ENCODE measurements at regions not wholly inside any gene's neighbourhood (a gene's known extent, or its start where the extent isn't known, plus 50 kb on each side); places are given as distances from the start of the nearest gene placed in this dataset.
"Not testable (repeated sequence)": the region's sequence is repeated elsewhere in the genome, so short reads cannot be mapped to it uniquely, and the experiment has no call there.

- DNase-seq (ENCODE audit: low read depth): no peak
Observed at GRCh38 chr2:191476901-191477300, 201.0 kb upstream of the NABP1 start.

DNA sequence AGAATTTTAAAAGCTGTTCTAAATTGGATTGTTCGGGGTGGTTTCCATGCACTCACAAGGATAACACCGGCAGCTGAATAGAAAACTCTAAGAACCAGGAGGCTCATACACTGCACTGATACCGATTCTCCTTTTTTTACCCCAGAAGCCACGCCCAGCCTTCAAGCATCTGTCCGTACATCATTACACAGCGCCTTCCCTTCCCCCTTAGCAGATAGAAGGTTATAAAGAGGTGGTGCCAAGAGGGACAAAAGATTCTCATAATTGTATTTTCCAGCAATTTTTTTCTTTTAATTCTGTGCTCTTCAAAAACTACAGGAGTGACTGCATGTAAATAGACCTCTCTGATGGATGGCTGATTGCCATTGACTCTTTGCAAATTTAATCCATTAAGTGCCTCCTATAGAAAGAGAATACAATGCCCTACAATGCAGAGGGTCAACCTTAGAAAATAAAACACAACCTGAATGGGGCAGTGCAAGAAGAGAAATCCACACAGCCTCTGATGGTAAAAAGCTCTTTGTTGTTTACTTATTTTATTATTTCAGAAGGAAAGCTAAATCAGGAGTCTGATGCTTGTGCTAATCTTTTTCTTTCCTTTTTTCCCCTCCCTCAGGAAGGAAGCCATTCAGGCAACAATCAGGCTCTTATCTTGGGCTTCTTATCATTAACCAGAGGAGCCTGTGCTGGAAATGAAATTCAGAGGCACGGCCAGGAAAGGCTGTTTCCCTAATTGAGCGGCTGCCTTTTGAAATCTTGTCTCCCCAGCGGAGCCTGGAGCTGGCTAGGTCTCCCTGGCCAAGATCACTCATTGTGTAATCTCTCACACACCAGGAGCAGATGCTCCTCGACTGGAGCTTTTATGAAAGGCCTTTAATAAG is 198.9 kb upstream of the NABP1 start:
- no peak for DNase-seq (ENCODE audit: low read depth)

DNA sequence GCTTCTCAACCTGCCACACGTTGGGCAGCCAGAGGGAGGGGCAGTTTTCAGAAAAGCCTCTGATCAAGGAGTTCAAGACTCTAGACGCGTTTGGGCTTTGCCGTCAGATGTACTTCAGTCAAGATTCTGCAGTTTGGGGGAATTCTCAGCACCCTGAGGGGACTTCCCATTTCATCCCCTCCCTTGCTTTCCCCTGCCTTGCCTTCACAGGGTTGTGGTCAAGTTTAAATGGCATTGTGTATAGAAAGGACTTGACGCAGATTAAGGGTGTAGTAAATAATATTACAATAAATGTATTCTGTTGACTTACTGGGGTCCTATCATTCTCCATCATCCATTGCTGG is 198.3 kb upstream of the NABP1 start:
- no peak for DNase-seq (ENCODE audit: low read depth)

DNA sequence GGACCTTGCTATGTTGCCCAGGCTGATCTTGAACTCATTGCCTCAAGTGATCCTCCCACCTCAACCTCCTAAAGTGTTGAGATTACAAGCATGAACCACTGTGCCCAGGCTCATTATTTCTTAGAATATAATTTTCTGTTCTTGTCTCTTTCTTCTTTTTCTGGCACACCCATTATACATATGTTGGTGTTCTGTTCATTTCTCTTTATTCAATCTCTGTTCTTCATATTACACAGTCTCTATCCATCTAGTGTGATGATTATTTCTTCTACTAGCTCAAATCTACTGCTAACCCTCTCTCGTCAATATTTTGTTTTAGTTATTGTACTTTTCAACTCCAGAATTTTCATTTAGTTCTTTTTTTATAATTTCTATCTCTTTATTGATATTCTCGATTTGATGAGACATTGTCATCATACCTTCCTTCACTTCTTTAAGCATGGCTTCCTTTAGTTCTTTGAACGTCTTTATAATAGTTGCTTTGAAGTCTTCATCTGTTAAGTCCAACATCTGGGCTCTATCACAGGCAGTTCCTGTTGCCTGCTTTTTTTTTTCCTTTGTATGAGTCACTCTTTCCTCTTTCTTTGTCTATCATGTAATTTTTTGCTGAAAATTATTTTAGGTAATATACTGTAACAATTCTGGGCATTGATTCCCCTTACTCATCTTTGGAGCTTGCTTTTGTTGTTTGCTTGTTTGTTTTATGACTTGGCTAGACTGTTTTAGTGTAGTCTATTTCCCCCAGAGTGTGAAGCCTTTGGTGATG is 196.4 kb upstream of the NABP1 start:
- DNase-seq (ENCODE audit: low read depth): no peak

- DNase-seq (ENCODE audit: low read depth): no peak
Observed at GRCh38 chr2:191483117-191483516, 194.8 kb upstream of the NABP1 start.

DNA sequence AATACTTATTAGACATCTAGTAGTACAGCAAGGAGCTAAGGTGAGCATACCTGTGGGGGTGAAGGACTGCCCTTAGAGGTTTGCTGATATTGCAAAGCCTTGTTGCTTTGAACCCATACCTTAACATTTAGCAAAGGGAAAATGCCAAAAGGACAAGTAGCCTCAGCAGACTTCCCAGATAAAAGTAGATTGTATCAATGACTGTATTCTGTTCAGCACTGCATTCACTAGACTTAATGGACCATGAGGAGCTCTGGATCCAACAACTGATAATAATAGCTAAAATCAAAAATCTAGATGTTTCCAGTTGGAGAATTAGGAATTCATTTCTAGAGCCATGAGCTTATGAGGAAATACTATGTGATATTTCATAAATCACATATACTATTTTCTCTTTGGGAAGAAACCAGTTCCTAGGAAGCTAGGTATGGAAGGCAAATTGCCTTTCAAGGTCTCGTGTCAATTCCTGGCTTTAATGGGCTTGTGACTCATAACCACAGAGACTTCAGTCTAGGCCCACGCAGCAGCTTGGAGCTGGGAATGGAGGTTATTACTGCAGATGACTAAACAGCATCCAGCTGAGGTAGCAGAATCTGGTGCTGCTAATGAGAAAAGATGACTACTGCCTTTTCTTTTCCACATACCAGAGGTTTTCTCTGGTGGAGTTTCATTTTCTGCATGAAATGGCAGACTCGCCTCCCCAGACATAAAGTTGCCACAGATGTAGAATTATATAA is 191.2 kb upstream of the NABP1 start:
- DNase-seq (ENCODE audit: low read depth): peak; percentile 5

- DNase-seq (ENCODE audit: low read depth): no peak
Observed at GRCh38 chr2:191488135-191488534, 189.8 kb upstream of the NABP1 start.

DNA sequence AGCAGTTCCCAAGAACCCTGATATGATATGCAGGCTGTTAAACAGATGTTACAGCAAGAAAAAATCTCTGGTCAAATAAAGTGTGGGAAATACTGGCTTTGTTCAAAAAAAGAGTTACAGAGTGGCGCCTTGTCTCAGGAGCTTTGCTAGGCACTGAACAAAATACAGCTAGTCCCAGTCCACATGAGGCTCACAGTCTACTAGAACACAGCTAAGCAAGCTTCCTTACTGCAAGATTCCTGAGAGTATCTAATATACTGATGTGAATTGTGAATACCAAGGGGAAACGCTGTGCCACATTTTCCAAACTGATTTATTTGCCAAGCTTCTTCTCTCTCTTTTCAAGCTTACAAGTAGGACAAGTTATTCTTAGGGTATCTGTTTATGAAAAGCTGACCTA is 188.8 kb upstream of the NABP1 start:
- DNase-seq (ENCODE audit: low read depth): no peak

DNA sequence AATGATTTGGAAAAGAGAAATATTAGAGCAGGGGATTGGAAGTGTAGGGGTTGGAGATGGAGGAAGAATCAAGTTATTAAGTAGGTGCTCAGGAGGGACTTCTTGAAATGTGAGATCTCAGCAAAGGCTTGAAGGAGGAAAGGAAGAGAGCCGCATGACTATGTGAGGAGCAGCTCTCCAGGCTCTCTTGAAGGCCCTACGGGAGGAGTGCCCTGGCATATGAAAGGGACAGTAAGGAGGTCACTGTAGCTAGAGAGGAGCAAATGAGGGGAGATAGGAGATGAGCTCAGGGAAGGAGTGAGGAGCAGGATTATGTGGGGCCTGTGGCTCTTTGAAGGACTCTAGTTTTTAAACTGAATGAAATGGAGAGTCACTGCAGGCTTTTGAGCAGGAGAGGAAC is 181.1 kb upstream of the NABP1 start:
- DNase-seq (ENCODE audit: low read depth): no peak

DNA sequence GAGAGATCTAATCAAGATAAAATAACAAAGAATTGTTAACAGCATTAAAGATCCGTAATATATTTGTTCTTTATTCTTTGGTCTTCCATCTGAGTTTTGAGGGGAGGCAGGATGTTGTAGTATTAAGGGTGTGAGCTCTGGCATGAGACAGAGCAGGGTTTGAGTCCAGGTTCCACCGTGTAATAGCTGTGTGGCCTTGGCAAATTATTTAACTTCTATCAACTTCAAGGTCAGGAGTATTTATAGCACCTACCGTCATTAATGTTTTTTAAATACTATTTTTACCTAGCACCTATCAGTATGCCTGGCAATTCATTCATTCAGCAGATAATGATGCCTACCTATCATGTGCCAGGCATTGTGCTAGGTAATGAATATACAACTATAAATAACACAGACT is 180.1 kb upstream of the NABP1 start:
- no peak for DNase-seq (ENCODE audit: low read depth)

GRCh38 chr2:191499050-191499449 is 178.9 kb upstream of the NABP1 start:
- DNase-seq (ENCODE audit: low read depth): no peak

GRCh38 chr2:191499874-191500565 is 177.9 kb upstream of the NABP1 start:
- DNase-seq (ENCODE audit: low read depth): no peak

- DNase-seq (ENCODE audit: low read depth): no peak
Observed at GRCh38 chr2:191500566-191500883, 177.4 kb upstream of the NABP1 start.

DNA sequence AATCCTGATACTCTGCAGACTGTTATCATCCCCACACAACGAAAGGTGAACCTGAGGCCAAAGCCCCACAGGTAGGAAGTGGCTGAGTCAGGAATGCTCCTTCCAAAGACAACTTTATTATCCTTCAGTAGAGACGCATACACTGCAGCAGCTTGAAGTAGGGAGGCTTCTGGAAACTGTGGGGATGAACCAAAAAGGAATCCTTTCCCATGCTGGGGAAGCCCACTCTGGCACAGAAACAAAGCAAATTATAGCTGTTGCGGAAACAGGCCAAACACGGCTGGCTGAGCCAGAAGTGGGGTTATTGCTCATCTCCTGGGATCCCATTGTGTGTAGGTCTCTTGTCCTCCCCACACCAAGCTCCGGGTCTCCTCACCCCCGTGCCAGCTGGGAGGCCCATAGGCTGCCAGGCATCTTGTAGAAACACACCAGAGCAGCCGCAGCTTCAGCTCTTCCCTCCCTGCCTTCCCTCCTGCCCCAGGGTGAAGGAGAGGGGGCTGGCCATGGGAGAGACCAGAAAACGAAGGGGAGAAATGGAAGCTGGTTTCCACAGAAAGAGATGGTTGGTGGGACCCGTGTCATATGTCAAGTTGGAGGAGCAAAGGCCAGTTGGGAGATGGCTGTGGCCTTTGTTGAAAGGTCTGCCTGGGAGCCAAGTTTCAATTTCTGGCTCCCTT is 176.9 kb upstream of the NABP1 start:
- DNase-seq (ENCODE audit: low read depth): no peak

DNA sequence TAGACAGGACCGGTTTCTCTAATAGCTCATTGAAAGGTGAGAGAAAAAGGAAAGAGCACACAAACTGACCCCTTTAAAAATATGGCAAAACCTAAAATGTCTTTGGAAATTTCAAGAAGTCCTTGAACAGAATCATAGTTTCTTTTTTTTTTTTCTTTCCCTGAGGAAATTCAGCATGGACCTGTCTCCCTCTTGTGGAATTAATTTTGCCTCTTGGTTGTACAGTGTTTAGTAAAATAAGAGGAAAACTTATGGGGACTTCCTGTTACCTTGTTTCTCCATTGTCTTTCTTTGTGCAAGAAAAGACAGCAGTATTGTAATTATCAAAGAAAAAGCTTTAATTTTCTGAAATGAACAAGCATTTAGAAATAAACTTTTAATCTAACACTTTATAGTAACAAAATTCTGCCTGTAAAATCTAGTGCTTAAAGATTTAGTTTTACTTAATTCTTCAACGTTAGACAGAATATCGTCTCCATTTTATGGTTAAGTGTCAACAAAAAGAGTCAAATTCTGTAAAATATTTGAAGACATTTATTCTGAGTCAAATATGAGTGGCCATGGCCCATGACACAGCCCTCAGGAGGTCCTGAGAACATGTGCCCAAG is 176.3 kb upstream of the NABP1 start:
- DNase-seq (ENCODE audit: low read depth): no peak

DNA sequence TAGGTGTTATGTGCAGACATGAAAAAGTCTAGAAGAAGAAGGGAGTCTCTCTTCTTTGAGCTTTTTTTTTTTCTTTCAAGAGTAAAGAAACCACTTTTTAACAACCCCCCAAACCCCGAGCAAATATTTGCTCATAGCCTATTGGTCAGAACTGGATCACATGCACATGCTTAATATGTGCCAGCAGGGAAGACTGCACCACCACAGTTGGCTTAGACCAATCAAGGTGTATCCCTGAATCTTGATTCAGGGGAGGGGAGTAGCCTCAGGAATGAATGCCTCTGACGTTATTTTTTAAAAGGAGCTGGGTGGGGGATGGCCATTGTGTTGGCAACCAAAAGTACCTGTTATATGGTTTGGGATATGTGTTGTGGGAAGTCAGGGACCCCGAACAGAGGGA is 171.4 kb upstream of the NABP1 start:
- DNase-seq (ENCODE audit: low read depth): no peak

DNA sequence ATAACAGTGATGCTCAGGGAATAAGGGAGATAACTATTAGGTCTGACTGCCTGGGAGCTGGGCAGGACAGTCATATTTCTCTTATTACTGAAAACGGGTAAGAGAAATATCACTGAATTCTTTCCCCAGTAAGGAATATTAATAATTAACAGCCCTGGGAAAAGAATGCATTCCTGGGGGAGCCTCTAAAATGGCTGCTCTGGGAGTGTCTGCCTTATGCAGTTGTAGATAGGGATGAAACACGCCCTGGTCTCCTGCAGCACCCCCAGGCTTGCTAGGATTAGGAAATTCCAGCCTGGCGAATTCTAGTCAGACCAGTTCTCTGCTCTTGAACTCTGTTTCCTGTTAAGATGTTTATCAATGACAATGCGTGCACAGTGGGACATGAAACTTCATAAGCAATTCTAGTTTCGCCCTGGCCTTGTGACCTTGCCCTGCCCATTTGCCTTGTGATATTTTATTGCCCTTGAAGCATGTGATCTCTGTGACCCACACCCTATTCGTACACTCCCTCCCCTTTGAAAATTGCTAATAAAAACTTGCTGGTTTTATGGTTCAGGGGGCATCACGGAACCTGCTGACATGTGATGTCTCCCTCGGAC is 170.6 kb upstream of the NABP1 start:
- DNase-seq (ENCODE audit: low read depth): not testable (repeated sequence)

GRCh38 chr2:191508738-191509137 is 169.2 kb upstream of the NABP1 start:
- DNase-seq (ENCODE audit: low read depth): no peak

DNA sequence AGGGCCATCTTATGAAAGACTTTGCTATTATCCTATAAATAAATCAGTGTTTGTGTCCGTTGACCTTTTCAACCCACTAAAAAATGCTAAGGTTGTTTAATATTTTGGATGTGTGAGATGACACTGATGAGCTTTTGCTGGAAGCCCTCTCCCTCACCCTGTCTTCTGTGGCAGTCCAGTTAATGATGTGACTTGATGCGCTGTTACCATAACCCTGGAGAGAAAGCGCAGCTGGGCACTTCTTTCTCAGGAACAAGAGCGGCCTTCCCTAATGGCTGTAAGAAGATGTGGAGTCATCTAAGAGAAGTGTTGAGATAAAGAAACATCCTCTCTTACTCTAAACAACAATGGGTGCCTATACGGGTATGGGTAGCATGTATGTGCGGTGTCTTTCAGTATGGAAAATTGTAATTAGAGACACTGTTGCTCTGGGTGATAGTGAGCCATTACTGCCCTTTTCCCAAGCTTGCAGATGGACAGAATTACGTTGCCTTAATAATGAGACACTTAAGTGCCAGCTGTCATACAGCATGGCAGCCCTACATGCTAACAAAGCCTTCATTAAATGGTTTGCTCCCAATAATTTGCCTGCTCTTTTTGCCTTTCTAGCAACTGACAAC is 165.6 kb upstream of the NABP1 start:
- no peak for DNase-seq (ENCODE audit: low read depth)

- DNase-seq (ENCODE audit: low read depth): no peak
Observed at GRCh38 chr2:191512874-191513273, 165.1 kb upstream of the NABP1 start.

DNA sequence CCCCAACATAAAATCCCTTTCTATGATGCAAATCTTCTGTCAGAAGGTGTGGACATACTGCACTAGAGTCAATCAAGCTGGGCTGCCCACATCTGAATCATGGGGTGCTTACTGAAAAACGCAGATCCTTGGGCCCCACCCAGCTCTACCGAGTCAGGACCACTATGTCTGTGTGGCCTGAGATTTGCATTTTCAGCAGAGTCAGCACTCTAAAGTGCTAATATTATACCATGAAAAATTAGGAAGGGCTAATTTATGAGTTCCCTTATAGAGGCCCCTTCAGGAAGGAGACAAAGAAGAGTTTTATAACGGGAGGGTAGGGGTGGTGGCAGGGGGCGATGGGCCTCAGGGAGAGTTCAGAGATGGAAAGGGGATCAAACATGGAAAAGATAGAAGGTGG is 163.3 kb upstream of the NABP1 start:
- no peak for DNase-seq (ENCODE audit: low read depth)
